ENCODE measurements at regions not wholly inside any gene's neighbourhood (a gene's known extent, or its start where the extent isn't known, plus 50 kb on each side); places are given as distances from the start of the nearest gene placed in this dataset.

GRCh38 chr18:76232010-76232409, 263.0 kb downstream of the ZNF516 start:
- TF ChIP-seq FOXA1 (IDR thresholded peaks at IDR 0.05) (no peak), SP1 (IDR thresholded peaks at IDR 0.05) (no peak), ELF4 (IDR thresholded peaks at IDR 0.05) (no peak), TARDBP (IDR thresholded peaks at IDR 0.05) (no peak), HDGF (IDR thresholded peaks at IDR 0.05; ENCODE audit: borderline replicate concordance) (no peak), SUZ12 (IDR thresholded peaks at IDR 0.05) (no peak), L3MBTL2 (conservative IDR thresholded peaks at IDR 0.05) (no peak), FOXM1 (IDR thresholded peaks at IDR 0.05; ENCODE audit: borderline replicate concordance) (no peak), BHLHE40 (IDR thresholded peaks at IDR 0.05; ENCODE audit: borderline replicate concordance) (no peak), ZNF384 (IDR thresholded peaks at IDR 0.05) (no peak), ARNT (IDR thresholded peaks at IDR 0.05) (no peak)
- TF ChIP-seq, protein P1, sequence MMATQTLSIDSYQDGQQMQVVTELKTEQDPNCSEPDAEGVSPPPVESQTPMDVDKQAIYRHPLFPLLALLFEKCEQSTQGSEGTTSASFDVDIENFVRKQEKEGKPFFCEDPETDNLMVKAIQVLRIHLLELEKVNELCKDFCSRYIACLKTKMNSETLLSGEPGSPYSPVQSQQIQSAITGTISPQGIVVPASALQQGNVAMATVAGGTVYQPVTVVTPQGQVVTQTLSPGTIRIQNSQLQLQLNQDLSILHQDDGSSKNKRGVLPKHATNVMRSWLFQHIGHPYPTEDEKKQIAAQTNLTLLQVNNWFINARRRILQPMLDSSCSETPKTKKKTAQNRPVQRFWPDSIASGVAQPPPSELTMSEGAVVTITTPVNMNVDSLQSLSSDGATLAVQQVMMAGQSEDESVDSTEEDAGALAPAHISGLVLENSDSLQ (IDR thresholded peaks at IDR 0.05), result no peak
